ENCODE measurements at regions not wholly inside any gene's neighbourhood (a gene's known extent, or its start where the extent isn't known, plus 50 kb on each side); places are given as distances from the start of the nearest gene placed in this dataset.

GRCh38 chr2:126475031-126475430, 180.9 kb upstream of the GYPC start:
- intact Hi-C loops (cut with micrococcal nuclease): no loop called here
- no TSS peak for BruUV-seq (replicated peaks)

GRCh38 chr2:126476691-126477090, 179.3 kb upstream of the GYPC start:
- POLR2A ChIA-PET (ENCODE audit: unreplicated experiment): no interaction called here
- Histone ChIP-seq H3K4me1 (ENCODE audit: insufficient read depth, low read length) (no peaks in the 10 kb centered on the region), H3K4me3 (ENCODE audit: low read length) (no peak overlapping the region), H3F3A (ENCODE audit: low read length, unreplicated experiment) (no peaks in the 10 kb centered on the region), H3K27me3 (ENCODE audit: low read length) (no peaks in the 10 kb centered on the region), H3K4me2 (ENCODE audit: low read length) (no peak overlapping the region), H3K79me2 (ENCODE audit: low read length) (no peaks in the 10 kb centered on the region), H3K9me3 (ENCODE audit: low read length) (no peaks in the 10 kb centered on the region), H3K27ac (ENCODE audit: low read length) (no peak overlapping the region), H3K9ac (ENCODE audit: low read length) (no peak overlapping the region), H3K36me3 (ENCODE audit: low read depth, low read length) (no peaks in the 10 kb centered on the region), H4K20me1 (ENCODE audit: low read length) (no peaks in the 10 kb centered on the region), H2AFZ (ENCODE audit: low read length) (no peak overlapping the region), H3K9me2 (replicated peaks; ENCODE audit: low read length) (no peaks in the 10 kb centered on the region)
- DNase-seq: no peak
- BruUV-seq (replicated peaks): no TSS peak
- TF ChIP-seq, protein P1, sequence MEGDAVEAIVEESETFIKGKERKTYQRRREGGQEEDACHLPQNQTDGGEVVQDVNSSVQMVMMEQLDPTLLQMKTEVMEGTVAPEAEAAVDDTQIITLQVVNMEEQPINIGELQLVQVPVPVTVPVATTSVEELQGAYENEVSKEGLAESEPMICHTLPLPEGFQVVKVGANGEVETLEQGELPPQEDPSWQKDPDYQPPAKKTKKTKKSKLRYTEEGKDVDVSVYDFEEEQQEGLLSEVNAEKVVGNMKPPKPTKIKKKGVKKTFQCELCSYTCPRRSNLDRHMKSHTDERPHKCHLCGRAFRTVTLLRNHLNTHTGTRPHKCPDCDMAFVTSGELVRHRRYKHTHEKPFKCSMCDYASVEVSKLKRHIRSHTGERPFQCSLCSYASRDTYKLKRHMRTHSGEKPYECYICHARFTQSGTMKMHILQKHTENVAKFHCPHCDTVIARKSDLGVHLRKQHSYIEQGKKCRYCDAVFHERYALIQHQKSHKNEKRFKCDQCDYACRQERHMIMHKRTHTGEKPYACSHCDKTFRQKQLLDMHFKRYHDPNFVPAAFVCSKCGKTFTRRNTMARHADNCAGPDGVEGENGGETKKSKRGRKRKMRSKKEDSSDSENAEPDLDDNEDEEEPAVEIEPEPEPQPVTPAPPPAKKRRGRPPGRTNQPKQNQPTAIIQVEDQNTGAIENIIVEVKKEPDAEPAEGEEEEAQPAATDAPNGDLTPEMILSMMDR (conservative IDR thresholded peaks at IDR 0.05; ENCODE audit: low read depth, low read length): no peak
- TF ChIP-seq EZH2phosphoT487 (IDR thresholded peaks at IDR 0.05; ENCODE audit: borderline replicate concordance, low read length) (no peak), EZH2 (IDR thresholded peaks at IDR 0.05; ENCODE audit: low read length, unreplicated experiment) (no peak)
- CTCF ChIA-PET: no interaction called here
- intact Hi-C loops (cut with micrococcal nuclease): no loop called here
- no peak for ATAC-seq

More at GRCh38 chr2:126475031-126475430, 180.9 kb upstream of the GYPC start:
- no peak overlapping the region for H3K4me3 ChIP-seq (ENCODE audit: low read length)
- no peaks in the 10 kb centered on the region for H3K79me2 ChIP-seq (ENCODE audit: low read length)
- POLR2A ChIA-PET (ENCODE audit: unreplicated experiment): no interaction called here
- no peak overlapping the region for H3K9ac ChIP-seq (ENCODE audit: low read length)
- H3K27ac ChIP-seq (ENCODE audit: low read length): no peak overlapping the region
- H3K4me1 ChIP-seq (ENCODE audit: insufficient read depth, low read length): no peaks in the 10 kb centered on the region
- H3K27me3 ChIP-seq (ENCODE audit: low read length): no peaks in the 10 kb centered on the region
- no peak for DNase-seq
- H4K20me1 ChIP-seq (ENCODE audit: low read length): no peaks in the 10 kb centered on the region
- no peak for ATAC-seq
- no peaks in the 10 kb centered on the region for H3K9me3 ChIP-seq (ENCODE audit: low read length)
- CTCF ChIA-PET: no interaction called here
- no peak overlapping the region for H2AFZ ChIP-seq (ENCODE audit: low read length)
- H3K4me2 ChIP-seq (ENCODE audit: low read length): no peak overlapping the region
- no peaks in the 10 kb centered on the region for H3K36me3 ChIP-seq (ENCODE audit: low read depth, low read length)
- no peaks in the 10 kb centered on the region for H3K9me2 ChIP-seq (replicated peaks; ENCODE audit: low read length)
- TF ChIP-seq EZH2 (IDR thresholded peaks at IDR 0.05; ENCODE audit: low read length, unreplicated experiment) (no peak), EZH2phosphoT487 (IDR thresholded peaks at IDR 0.05; ENCODE audit: borderline replicate concordance, low read length) (no peak)
- TF ChIP-seq, protein P1 (conservative IDR thresholded peaks at IDR 0.05; ENCODE audit: low read depth, low read length): no peak
- H3F3A ChIP-seq (ENCODE audit: low read length, unreplicated experiment): no peaks in the 10 kb centered on the region

DNA sequence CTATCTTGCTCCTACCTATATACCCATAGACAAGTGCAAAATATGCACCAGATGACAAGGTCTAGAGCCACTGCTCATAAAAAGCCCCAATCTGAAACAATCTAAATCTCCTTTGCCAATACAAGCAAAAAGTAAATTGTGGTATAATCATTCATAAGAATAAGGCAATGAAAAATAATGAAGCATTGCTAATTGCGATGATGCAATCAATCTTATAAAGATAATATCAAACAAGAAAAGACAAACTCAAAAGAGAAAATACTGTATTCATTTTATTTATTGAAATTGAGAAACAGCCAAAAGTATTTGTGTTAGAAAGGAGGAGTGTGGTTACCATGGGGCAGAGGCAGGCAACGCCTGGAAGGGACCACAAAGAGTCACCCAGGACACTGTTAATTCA, 175.9 kb upstream of the GYPC start:
- Histone ChIP-seq H3K9ac (ENCODE audit: low read length) (no peak overlapping the region), H4K20me1 (ENCODE audit: low read length) (no peaks in the 10 kb centered on the region), H2AFZ (ENCODE audit: low read length) (no peak overlapping the region), H3K9me3 (ENCODE audit: low read length) (no peaks in the 10 kb centered on the region), H3F3A (ENCODE audit: low read length, unreplicated experiment) (no peaks in the 10 kb centered on the region), H3K9me2 (replicated peaks; ENCODE audit: low read length) (no peaks in the 10 kb centered on the region), H3K27me3 (ENCODE audit: low read length) (no peaks in the 10 kb centered on the region), H3K4me1 (ENCODE audit: insufficient read depth, low read length) (no peaks in the 10 kb centered on the region), H3K36me3 (ENCODE audit: low read depth, low read length) (no peaks in the 10 kb centered on the region), H3K79me2 (ENCODE audit: low read length) (no peaks in the 10 kb centered on the region), H3K4me3 (ENCODE audit: low read length) (no peak overlapping the region), H3K27ac (ENCODE audit: low read length) (no peak overlapping the region), H3K4me2 (ENCODE audit: low read length) (no peak overlapping the region)
- ChIA-PET POLR2A (ENCODE audit: unreplicated experiment) (no interaction called here), CTCF (no interaction called here)
- TF ChIP-seq EZH2 (IDR thresholded peaks at IDR 0.05; ENCODE audit: low read length, unreplicated experiment): no peak
- TF ChIP-seq, protein P1 (conservative IDR thresholded peaks at IDR 0.05; ENCODE audit: low read depth, low read length): no peak
- TF ChIP-seq EZH2phosphoT487 (IDR thresholded peaks at IDR 0.05; ENCODE audit: borderline replicate concordance, low read length): no peak
- BruUV-seq (replicated peaks): no TSS peak
- intact Hi-C loops (cut with micrococcal nuclease): no loop called here
- no peak for DNase-seq
- no peak for ATAC-seq
